Natural killer cell treated with Interleukin-12 subunit alpha and Interleukin-12 subunit beta and Interleukin-15 and Interleukin-18, amount 100 ng/mL, for 72 hours (primary cell): ENCODE measurements at regions not wholly inside any gene's neighbourhood (a gene's known extent, or its start where the extent isn't known, plus 50 kb on each side); places are given as distances from the start of the nearest gene placed in this dataset.
"Not testable (repeated sequence)": the region's sequence is repeated elsewhere in the genome, so short reads cannot be mapped to it uniquely, and the experiment has no call there.

Experiments used
- ATAC-seq, 2 donors: fragments of 150-1000 bp; cut with Tn5 transposase in 1 of 2; sonication (Bioruptor Pico), chemical (Tn5 transposase) in 1 of 2; 2 replicates each; pipeline ENCODE4 v1.10.0; 2021
- DNase-seq: peaks from one replicate; pipeline ENCODE4 v3.0.0; 2022; ENCODE audit warnings: low spot score
- H3K27ac Mint-ChIP-seq, 2 donors: 1 replicate in 1 of 2; 2 replicates in 1 of 2; pipeline ENCODE4 v1.8.0; 2022; ENCODE audit warnings: mixed read lengths in 2 of 2, mild to moderate bottlenecking in 1 of 2, moderate library complexity in 1 of 2
- H3K27me3 Mint-ChIP-seq, 2 donors: 1 replicate in 1 of 2; 2 replicates in 1 of 2; pipeline ENCODE4 v1.8.0; 2022; ENCODE audit warnings: mixed read lengths in 2 of 2
- H3K36me3 Mint-ChIP-seq: one replicate; pipeline ENCODE4 v1.8.0; 2022; ENCODE audit warnings: mixed read lengths
- H3K4me1 Mint-ChIP-seq, 2 donors: 1 replicate in 1 of 2; 2 replicates in 1 of 2; pipeline ENCODE4 v1.8.0; 2022; ENCODE audit warnings: low read depth in 2 of 2, mixed read lengths in 2 of 2, mild to moderate bottlenecking in 1 of 2
- H3K4me3 Mint-ChIP-seq: one replicate; pipeline ENCODE4 v1.8.0; 2022; ENCODE audit warnings: mixed read lengths
- H3K9me3 Mint-ChIP-seq: 2 replicates; pipeline ENCODE4 v1.8.0; 2022; ENCODE audit warnings: mixed read lengths

DNA sequence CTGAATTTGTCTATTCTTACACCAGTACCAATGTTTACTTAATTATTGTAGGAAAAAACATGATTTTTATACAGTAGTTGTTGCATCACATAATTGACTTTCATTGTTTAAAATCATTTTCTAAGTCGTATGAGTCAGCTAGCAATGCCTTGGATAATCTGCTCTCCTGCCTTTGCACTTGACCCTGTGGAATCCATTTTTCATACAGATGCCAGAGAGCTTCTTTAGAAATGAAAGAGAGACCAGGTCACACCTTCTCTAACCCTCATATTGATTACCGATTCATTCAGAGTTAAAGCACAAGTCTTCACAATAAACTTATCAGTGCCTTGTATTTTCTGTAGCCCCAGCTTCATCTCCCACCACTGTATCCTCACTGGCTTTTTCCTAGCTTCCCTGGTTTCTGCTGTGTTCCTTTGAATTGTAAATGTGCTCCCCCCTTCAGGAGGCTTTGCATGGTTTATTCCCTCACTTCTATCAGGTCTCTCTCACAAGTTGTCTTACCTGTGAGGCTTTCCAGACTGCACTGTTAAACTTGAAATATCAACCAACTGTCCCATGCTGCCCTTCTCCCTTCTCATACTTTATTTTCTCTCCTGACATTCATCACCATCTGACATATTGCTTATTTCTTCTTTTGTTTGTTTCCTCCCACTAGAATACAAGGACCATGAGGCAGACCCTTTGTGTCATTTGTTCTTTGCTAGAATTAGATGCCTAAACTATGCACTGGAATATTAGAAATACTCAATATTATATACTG is 662.0 kb upstream of the GBE1 start:
- Mint-ChIP-seq H3K27me3 (no peaks in the 10 kb centered on the region), H3K36me3 (no peaks in the 10 kb centered on the region), H3K27ac (no peak overlapping the region), H3K9me3 (peaks cover 12% of the 10 kb centered on the region), H3K4me3 (no peak overlapping the region), H3K4me1 (no peaks in the 10 kb centered on the region)
- ATAC-seq (no peak), DNase-seq (no peak)

DNA sequence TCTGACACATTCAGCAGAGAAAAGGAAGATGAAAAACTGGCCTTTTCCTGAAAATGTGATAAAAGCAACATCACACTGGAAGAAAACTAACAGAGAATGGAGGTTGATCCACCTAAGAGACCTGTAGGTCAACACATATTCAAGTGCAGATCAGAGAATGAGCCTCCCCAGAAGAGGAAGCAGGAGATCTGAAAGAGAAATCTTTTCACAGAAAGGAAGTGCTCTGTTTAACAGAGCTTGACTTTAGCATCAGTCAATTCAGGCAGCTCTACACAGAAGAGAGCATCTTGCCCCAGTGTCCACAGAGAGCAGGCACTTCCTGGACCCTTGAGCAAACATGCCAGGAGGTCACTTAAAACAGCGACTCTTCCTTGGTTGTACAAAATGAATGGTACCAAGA is 655.4 kb upstream of the GBE1 start:
- no peak for DNase-seq
- Mint-ChIP-seq H3K4me3 (no peak overlapping the region), H3K4me1 (no peaks in the 10 kb centered on the region), H3K36me3 (peaks cover 4% of the 10 kb centered on the region), H3K27me3 (no peaks in the 10 kb centered on the region), H3K27ac (no peak overlapping the region), H3K9me3 (peaks cover 5% of the 10 kb centered on the region)
- no peak for ATAC-seq

GRCh38 chr3:82416349-82416748 is 654.9 kb upstream of the GBE1 start:
- H3K9me3 Mint-ChIP-seq: peaks cover 5% of the 10 kb centered on the region
- H3K27me3 Mint-ChIP-seq: no peaks in the 10 kb centered on the region
- no peak overlapping the region for H3K4me3 Mint-ChIP-seq
- H3K4me1 Mint-ChIP-seq: no peaks in the 10 kb centered on the region
- no peak for DNase-seq
- H3K36me3 Mint-ChIP-seq: peaks cover 4% of the 10 kb centered on the region
- no peak for ATAC-seq
- H3K27ac Mint-ChIP-seq: no peak overlapping the region

DNA sequence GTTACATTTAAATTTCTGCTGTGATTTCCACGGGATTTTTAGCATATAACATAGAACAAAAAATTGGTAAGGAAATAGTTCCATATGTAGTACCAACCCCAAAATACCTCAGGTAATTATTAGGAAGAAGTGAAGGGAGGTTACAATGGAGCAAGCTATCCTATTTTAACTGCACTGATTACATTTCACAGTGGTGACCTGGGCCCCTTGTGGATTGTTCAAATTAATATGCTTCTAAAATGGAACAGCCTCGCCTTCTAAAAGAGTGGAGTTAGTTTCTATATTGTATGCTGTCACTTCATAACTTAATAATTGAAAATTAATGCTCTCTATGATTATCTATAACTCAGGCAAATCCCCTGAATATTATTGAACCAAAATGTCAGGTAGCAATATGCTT is 651.7 kb upstream of the GBE1 start:
- no peak overlapping the region for H3K27ac Mint-ChIP-seq
- ATAC-seq: no peak
- no peak overlapping the region for H3K4me3 Mint-ChIP-seq
- no peaks in the 10 kb centered on the region for H3K27me3 Mint-ChIP-seq
- peaks cover 5% of the 10 kb centered on the region for H3K9me3 Mint-ChIP-seq
- peaks cover 4% of the 10 kb centered on the region for H3K36me3 Mint-ChIP-seq
- H3K4me1 Mint-ChIP-seq: no peaks in the 10 kb centered on the region
- DNase-seq: no peak

GRCh38 chr3:82410366-82410765 is 648.9 kb upstream of the GBE1 start:
- Mint-ChIP-seq H3K9me3 (peaks cover 8% of the 10 kb centered on the region), H3K27me3 (no peaks in the 10 kb centered on the region), H3K4me3 (no peak overlapping the region), H3K36me3 (peaks cover 4% of the 10 kb centered on the region), H3K4me1 (no peaks in the 10 kb centered on the region), H3K27ac (no peak overlapping the region)
- DNase-seq (no peak), ATAC-seq (no peak)

DNA sequence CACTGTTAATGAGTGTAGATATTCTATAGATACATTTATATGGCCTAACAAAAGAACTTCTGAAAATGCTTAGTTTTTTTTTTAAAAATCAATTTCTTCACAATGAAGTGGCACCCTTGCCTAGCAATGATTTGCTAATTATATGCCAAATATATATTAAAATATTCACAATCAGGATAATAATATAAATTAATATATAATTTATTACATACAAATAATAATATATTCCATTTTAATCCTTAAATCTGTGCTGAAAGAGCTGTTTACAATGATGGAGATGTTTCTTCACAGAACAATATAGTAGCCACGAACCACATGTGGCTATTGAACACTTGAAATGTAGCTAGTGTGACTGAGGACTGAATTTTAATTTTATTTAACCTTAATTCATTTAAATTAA is 648.4 kb upstream of the GBE1 start:
- no peak for DNase-seq
- no peaks in the 10 kb centered on the region for H3K27me3 Mint-ChIP-seq
- peaks cover 8% of the 10 kb centered on the region for H3K9me3 Mint-ChIP-seq

GRCh38 chr3:82392203-82392775 is 630.8 kb upstream of the GBE1 start:
- Mint-ChIP-seq H3K27ac (no peak overlapping the region), H3K36me3 (no peaks in the 10 kb centered on the region), H3K9me3 (peaks cover 14% of the 10 kb centered on the region), H3K4me1 (no peaks in the 10 kb centered on the region), H3K27me3 (no peaks in the 10 kb centered on the region), H3K4me3 (no peak overlapping the region)
- ATAC-seq (no peak), DNase-seq (no peak)

More for the DNA sequence above, 648.4 kb upstream of the GBE1 start:
- H3K4me1 Mint-ChIP-seq: no peaks in the 10 kb centered on the region
- no peak overlapping the region for H3K27ac Mint-ChIP-seq
- H3K36me3 Mint-ChIP-seq: peaks cover 4% of the 10 kb centered on the region
- no peak for ATAC-seq
- H3K4me3 Mint-ChIP-seq: no peak overlapping the region

GRCh38 chr3:82390868-82391267 is 629.4 kb upstream of the GBE1 start:
- Mint-ChIP-seq H3K9me3 (peaks cover 14% of the 10 kb centered on the region), H3K27me3 (no peaks in the 10 kb centered on the region), H3K36me3 (no peaks in the 10 kb centered on the region)

GRCh38 chr3:82386647-82387046 is 625.2 kb upstream of the GBE1 start:
- Mint-ChIP-seq H3K9me3 (peaks cover 11% of the 10 kb centered on the region), H3K36me3 (no peaks in the 10 kb centered on the region), H3K4me1 (no peaks in the 10 kb centered on the region), H3K27me3 (no peaks in the 10 kb centered on the region), H3K27ac (no peak overlapping the region), H3K4me3 (no peak overlapping the region)
- ATAC-seq (no peak), DNase-seq (no peak)

More at GRCh38 chr3:82390868-82391267, 629.4 kb upstream of the GBE1 start:
- Mint-ChIP-seq H3K27ac (no peak overlapping the region), H3K4me3 (no peak overlapping the region), H3K4me1 (no peaks in the 10 kb centered on the region)
- DNase-seq (no peak), ATAC-seq (no peak)

DNA sequence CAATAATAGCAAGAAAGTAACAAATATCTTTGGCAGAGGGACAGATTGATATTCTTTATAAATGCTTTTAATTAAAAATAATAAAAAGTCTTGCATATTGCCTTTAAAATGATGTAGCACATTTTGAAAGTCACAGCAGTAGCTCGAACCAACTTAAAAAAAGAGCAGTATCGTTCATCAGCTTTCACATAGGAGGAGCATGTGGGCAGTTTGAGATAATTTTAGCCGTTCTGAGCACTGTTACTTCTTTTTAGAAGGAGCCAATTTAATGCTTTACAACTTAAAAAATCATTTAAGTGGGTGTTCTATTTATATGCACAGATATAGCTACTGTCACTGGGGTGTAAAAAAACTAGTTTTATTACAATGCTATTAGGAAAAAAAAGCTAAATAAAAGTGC is 622.7 kb upstream of the GBE1 start:
- H3K9me3 Mint-ChIP-seq: peaks cover 8% of the 10 kb centered on the region
- ATAC-seq (no peak), DNase-seq (no peak)
- no peak overlapping the region for H3K4me3 Mint-ChIP-seq
- H3K27me3 Mint-ChIP-seq: no peaks in the 10 kb centered on the region
- H3K4me1 Mint-ChIP-seq: no peaks in the 10 kb centered on the region
- no peaks in the 10 kb centered on the region for H3K36me3 Mint-ChIP-seq
- no peak overlapping the region for H3K27ac Mint-ChIP-seq

GRCh38 chr3:82382831-82383230 is 621.4 kb upstream of the GBE1 start:
- Mint-ChIP-seq H3K4me1 (no peaks in the 10 kb centered on the region), H3K27me3 (no peaks in the 10 kb centered on the region)
- ATAC-seq: no peak

GRCh38 chr3:82378392-82378791 is 616.9 kb upstream of the GBE1 start:
- H3K4me3 Mint-ChIP-seq: no peak overlapping the region
- peaks cover 28% of the 10 kb centered on the region for H3K36me3 Mint-ChIP-seq
- no peak for ATAC-seq
- H3K9me3 Mint-ChIP-seq: peaks cover 20% of the 10 kb centered on the region
- no peak for DNase-seq
- H3K4me1 Mint-ChIP-seq: no peaks in the 10 kb centered on the region
- no peak overlapping the region for H3K27ac Mint-ChIP-seq
- no peaks in the 10 kb centered on the region for H3K27me3 Mint-ChIP-seq

More at GRCh38 chr3:82382831-82383230, 621.4 kb upstream of the GBE1 start:
- H3K4me3 Mint-ChIP-seq: no peak overlapping the region
- peaks cover 4% of the 10 kb centered on the region for H3K36me3 Mint-ChIP-seq
- peaks cover 12% of the 10 kb centered on the region for H3K9me3 Mint-ChIP-seq
- no peak for DNase-seq
- H3K27ac Mint-ChIP-seq: no peak overlapping the region

DNA sequence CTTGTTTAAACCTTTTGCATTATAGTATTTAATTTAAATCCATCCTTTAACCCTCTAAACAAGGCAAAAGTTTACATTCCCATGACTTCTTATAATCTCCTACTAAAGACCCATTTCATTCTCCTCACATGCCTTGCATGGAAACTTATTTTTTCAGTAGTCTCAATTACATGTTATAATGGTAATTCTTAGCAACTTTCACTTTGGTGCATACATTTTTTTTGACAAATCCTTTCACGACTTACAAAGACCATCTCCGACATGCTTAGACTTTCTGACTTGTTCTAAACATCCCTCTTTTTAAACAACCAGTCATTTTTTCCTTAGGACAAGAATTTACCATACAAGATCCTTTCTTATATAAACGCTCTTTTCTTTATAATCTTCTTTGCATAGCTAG is 615.4 kb upstream of the GBE1 start:
- Mint-ChIP-seq H3K4me3 (no peak overlapping the region), H3K36me3 (peaks cover 34% of the 10 kb centered on the region)

DNA sequence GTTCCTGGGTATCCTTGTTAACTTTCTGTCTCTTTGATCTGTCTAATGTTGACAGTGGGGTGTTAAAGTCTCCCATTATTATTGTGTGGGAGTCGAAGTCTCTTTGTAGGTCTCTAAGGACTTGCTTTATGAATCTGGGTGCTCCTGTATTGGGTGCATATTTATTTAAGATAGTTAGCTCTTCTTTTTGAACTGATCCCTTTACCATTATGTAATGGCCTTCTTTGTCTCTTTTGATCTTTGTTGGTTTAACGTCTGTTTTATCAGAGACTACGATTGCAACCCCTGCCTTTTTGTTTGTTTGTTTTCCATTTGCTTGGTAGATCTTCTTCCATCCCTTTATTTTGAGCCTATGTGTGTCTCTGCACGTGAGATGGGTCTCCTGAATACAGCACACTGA is 612.4 kb upstream of the GBE1 start:
- not testable (repeated sequence) for H3K27ac Mint-ChIP-seq, ATAC-seq, DNase-seq, H3K4me3 Mint-ChIP-seq, H3K4me1 Mint-ChIP-seq, H3K27me3 Mint-ChIP-seq
- H3K36me3 Mint-ChIP-seq: peaks cover 34% of the 10 kb centered on the region
- peaks cover 19% of the 10 kb centered on the region for H3K9me3 Mint-ChIP-seq

More for the DNA sequence above, 615.4 kb upstream of the GBE1 start:
- peaks cover 16% of the 10 kb centered on the region for H3K9me3 Mint-ChIP-seq
- ATAC-seq (no peak), DNase-seq (no peak)
- H3K27me3 Mint-ChIP-seq: no peaks in the 10 kb centered on the region
- no peaks in the 10 kb centered on the region for H3K4me1 Mint-ChIP-seq
- no peak overlapping the region for H3K27ac Mint-ChIP-seq
